Sciatic nerve (tissue), 2 donors: ENCODE measurements at regions not wholly inside any gene's neighbourhood (a gene's known extent, or its start where the extent isn't known, plus 50 kb on each side); places are given as distances from the start of the nearest gene placed in this dataset.

Experiments
- ATAC-seq: fragments of 200-7000 bp; cut with Tn5 transposase; one replicate; pipeline ENCODE4 v1.9.1; 2020; ENCODE audit warnings: mild to moderate bottlenecking, moderate library complexity
- DNase-seq: peaks from one replicate; pipeline ENCODE4 v3.0.0-alpha.2; 2020; ENCODE audit warnings: low spot score
- intact Hi-C: fragments of 100-400 bp; cut with DNase I; formaldehyde crosslinking; loops from one replicate; pipeline ENCODE4 v1.14.2; 2022
- donor health status: DM: no; HTN: no; CAD: no.
- donor health status: DM: no; HTN: no; CAD: no.

- DNase-seq = no peak
- intact Hi-C loops = no loop called here
- ATAC-seq = no peak
These were observed 64.8 kb upstream of the RAP2B start for GRCh38 chr3:153097213-153097612.

DNA sequence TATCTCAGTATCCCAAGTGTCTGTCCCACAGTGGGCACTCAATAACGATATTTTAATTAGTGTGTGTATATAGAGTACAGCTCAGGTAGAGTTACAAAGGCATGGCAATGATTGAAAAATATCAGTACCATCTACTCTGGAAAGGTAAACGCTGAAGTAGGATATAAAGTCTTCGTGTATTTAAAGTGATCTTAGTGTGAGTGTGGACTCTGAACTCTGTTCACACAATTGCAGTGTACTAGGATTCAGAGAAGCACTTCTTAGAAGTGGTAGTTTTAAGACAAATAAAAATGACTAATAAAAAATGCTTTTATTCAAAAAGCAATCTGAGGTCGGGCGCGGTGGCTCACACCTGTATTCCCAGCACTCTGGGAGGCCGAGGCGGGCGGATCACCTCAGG lies 62.9 kb upstream of the RAP2B start:
- ATAC-seq (no peak), DNase-seq (no peak)
- intact Hi-C loops = no loop called here

- DNase-seq = no peak
- intact Hi-C loops = no loop called here
- ATAC-seq = no peak
These were observed 58.5 kb upstream of the RAP2B start for GRCh38 chr3:153103406-153103945.

DNA sequence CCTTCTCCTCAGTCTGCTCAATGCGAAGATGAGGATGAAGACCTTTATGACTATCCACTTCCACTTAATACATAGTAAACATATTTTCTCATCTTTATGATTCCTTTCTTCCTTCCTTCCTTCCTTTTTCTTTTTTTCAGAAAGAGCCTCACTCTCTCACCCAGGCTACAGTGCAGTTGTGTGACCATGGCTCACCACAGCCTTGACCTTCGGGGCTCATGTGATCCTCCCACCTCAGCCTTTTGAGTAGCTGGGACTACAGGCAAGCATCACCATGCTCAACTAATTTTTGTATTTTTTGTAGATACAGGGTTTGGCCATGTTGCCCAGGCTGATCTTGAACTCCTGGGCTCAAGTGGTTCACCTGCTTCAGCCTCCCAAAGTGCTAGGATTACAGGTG lies 52.0 kb upstream of the RAP2B start:
- no peak for ATAC-seq
- intact Hi-C loops = no loop called here
- DNase-seq = no peak

DNA sequence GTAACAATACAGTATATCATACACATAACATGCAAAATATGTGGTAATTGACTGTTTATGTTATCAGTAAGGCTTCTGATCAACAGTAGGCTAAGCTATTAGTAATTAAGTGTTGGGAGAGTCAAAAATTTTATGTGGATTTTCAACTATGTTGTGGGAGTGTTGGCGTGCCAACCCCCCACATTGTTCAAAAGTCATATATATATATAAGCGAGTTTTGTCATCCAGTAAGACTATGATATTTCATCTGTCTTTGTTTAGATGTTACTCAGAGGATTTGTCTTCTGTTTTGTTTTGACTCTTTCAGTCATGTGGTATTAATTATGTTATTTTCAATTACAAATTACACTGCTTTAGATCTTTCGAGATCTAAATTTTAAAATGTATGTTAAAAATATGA lies 51.0 kb upstream of the RAP2B start:
- DNase-seq (no peak), ATAC-seq (no peak)
- intact Hi-C loops = no loop called here
